H9 (cell line): ENCODE measurements at regions not wholly inside any gene's neighbourhood (a gene's known extent, or its start where the extent isn't known, plus 50 kb on each side); places are given as distances from the start of the nearest gene placed in this dataset.

Experiments used
- DNase-seq: peaks from one replicate; pipeline ENCODE4 v3.0.0-alpha.2; 2017
- H2AFZ ChIP-seq: one replicate; pipeline ENCODE4 v1.6.1; 2013; ENCODE audit warnings: mild to moderate bottlenecking, low read length, control low read depth, moderate library complexity
- H2AK5ac ChIP-seq: 2 replicates; pipeline ENCODE4 v1.6.1; 2013; ENCODE audit warnings: low read length, control low read depth, mixed read lengths; ENCODE audit not compliant: insufficient read length
- H2BK120ac ChIP-seq: one replicate; pipeline ENCODE4 v1.6.1; 2013; ENCODE audit warnings: low read depth, mild to moderate bottlenecking, low read length, control low read depth, inconsistent platforms; ENCODE audit not compliant: poor library complexity, severe bottlenecking
- H2BK12ac ChIP-seq: 2 replicates; pipeline ENCODE4 v1.6.1; 2013; ENCODE audit warnings: low read length, control low read depth, mixed read lengths, low read depth; ENCODE audit not compliant: insufficient read length
- H2BK15ac ChIP-seq: 2 replicates; pipeline ENCODE4 v1.6.1; 2013; ENCODE audit warnings: low read depth, low read length, control low read depth
- H2BK20ac ChIP-seq: one replicate; pipeline ENCODE4 v1.6.1; 2013; ENCODE audit warnings: low read depth, mild to moderate bottlenecking, low read length, control low read depth, inconsistent platforms; ENCODE audit not compliant: poor library complexity, severe bottlenecking
- H2BK5ac ChIP-seq: 2 replicates; pipeline ENCODE4 v1.6.1; 2013; ENCODE audit warnings: low read length, control low read depth, mixed read lengths; ENCODE audit not compliant: insufficient read length
- H3K14ac ChIP-seq: 2 replicates; pipeline ENCODE4 v1.6.1; 2013; ENCODE audit warnings: low read length, control low read depth; ENCODE audit not compliant: insufficient read depth
- H3K18ac ChIP-seq: 2 replicates; pipeline ENCODE4 v1.6.1; 2013; ENCODE audit warnings: low read depth, mild to moderate bottlenecking, mixed read lengths, low read length, control low read depth; ENCODE audit not compliant: insufficient read length
- H3K23ac ChIP-seq: 2 replicates; pipeline ENCODE4 v1.6.1; 2013; ENCODE audit warnings: low read length, control low read depth, mixed read lengths, low read depth; ENCODE audit not compliant: insufficient read length
- H3K23me2 ChIP-seq: 2 replicates; pipeline ENCODE4 v1.6.1; 2013; ENCODE audit warnings: low read depth, mild to moderate bottlenecking, mixed read lengths, low read length, control low read depth; ENCODE audit not compliant: insufficient read length, poor library complexity, severe bottlenecking
- H3K27ac ChIP-seq: 2 replicates; pipeline ENCODE4 v1.5.1; 2013; ENCODE audit warnings: low read length, control low read depth, mixed read lengths, low read depth; ENCODE audit not compliant: insufficient read length
- H3K27me3 ChIP-seq: 2 replicates; pipeline ENCODE4 v1.6.1; 2013; ENCODE audit warnings: low read length, control low read depth, inconsistent platforms; ENCODE audit not compliant: insufficient read depth
- H3K4ac ChIP-seq: 2 replicates; pipeline ENCODE4 v1.6.1; 2013; ENCODE audit warnings: low read depth, mild to moderate bottlenecking, control low read depth, inconsistent platforms, low read length, moderate library complexity
- H3K4me1 ChIP-seq: 2 replicates; pipeline ENCODE4 v1.6.1; 2013; ENCODE audit warnings: low read length, control low read depth, inconsistent platforms; ENCODE audit not compliant: insufficient read depth
- H3K4me2 ChIP-seq: 2 replicates; pipeline ENCODE4 v1.6.1; 2013; ENCODE audit warnings: low read length, control low read depth, mixed read lengths; ENCODE audit not compliant: insufficient read length, insufficient read depth
- H3K56ac ChIP-seq: 2 replicates; pipeline ENCODE4 v1.6.1; 2013; ENCODE audit warnings: low read depth, mild to moderate bottlenecking, mixed read lengths, low read length, control low read depth; ENCODE audit not compliant: insufficient read length
- H3K79me1 ChIP-seq: 2 replicates; pipeline ENCODE4 v1.6.1; 2013; ENCODE audit warnings: low read depth, mild to moderate bottlenecking, moderate library complexity, low read length, control low read depth, inconsistent platforms; ENCODE audit not compliant: insufficient read depth, poor library complexity, severe bottlenecking
- H3K79me2 ChIP-seq: 2 replicates; pipeline ENCODE4 v1.6.1; 2013; ENCODE audit warnings: low read length, control low read depth, inconsistent platforms; ENCODE audit not compliant: insufficient read depth
- H3K9ac ChIP-seq: 2 replicates; pipeline ENCODE4 v1.6.1; 2013; ENCODE audit warnings: low read length, control low read depth, mixed read lengths; ENCODE audit not compliant: insufficient read length; ENCODE audit errors: extremely low read depth
- H3K9me3 ChIP-seq: one replicate; pipeline ENCODE4 v1.6.1; 2013; ENCODE audit warnings: low read depth, low read length, inconsistent platforms; ENCODE audit not compliant: control insufficient read depth
- H3T11ph ChIP-seq: one replicate; pipeline ENCODE4 v1.6.1; 2013; ENCODE audit warnings: mild to moderate bottlenecking, low read length, control low read depth, inconsistent platforms
- H4K20me1 ChIP-seq: one replicate; pipeline ENCODE4 v1.6.1; 2013; ENCODE audit not compliant: control insufficient read depth, insufficient read length, insufficient read depth
- H4K5ac ChIP-seq: 2 replicates; pipeline ENCODE4 v1.6.1; 2013; ENCODE audit warnings: low read depth, mild to moderate bottlenecking, mixed read lengths, low read length, control low read depth; ENCODE audit not compliant: insufficient read length
- H4K8ac ChIP-seq: replicated peaks from 2 replicates; pipeline ENCODE4 v1.6.1; 2013; ENCODE audit warnings: low read length, control low read depth, mixed read lengths, low read depth; ENCODE audit not compliant: insufficient read length
- H4K91ac ChIP-seq: 2 replicates; pipeline ENCODE4 v1.6.1; 2013; ENCODE audit warnings: low read depth, mild to moderate bottlenecking, moderate library complexity, mixed read lengths, low read length, control low read depth; ENCODE audit not compliant: insufficient read length
- H3K27ac Mint-ChIP-seq, 3 experiments: 2 replicates in 2 of 3; 3 replicates in 1 of 3; pipeline ENCODE4 v1.8.0; 2020 to 2021; ENCODE audit warnings: mixed read lengths in 3 of 3, mild to moderate bottlenecking in 1 of 3, moderate library complexity in 1 of 3
- H3K27me3 Mint-ChIP-seq: 2 replicates; pipeline ENCODE4 v1.8.0; 2021; ENCODE audit warnings: low read depth, mild to moderate bottlenecking, moderate library complexity, mixed read lengths
- H3K36me3 Mint-ChIP-seq, 3 experiments: 2 replicates in 2 of 3; 3 replicates in 1 of 3; pipeline ENCODE4 v1.8.0; 2020 to 2021; ENCODE audit warnings: low read depth in 3 of 3, mixed read lengths in 3 of 3; ENCODE audit not compliant: insufficient read depth in 1 of 3
- H3K4me1 Mint-ChIP-seq, 2 experiments: 2 replicates each; pipeline ENCODE4 v1.8.0; 2020; ENCODE audit warnings: mixed read lengths in 2 of 2
- H3K4me3 Mint-ChIP-seq, 2 experiments: 2 replicates in 1 of 2; 3 replicates in 1 of 2; pipeline ENCODE4 v1.8.0; 2020 to 2021; ENCODE audit warnings: mild to moderate bottlenecking in 2 of 2, mixed read lengths in 2 of 2, moderate library complexity in 1 of 2
- H3K9me3 Mint-ChIP-seq, 2 experiments: 2 replicates in 1 of 2; 3 replicates in 1 of 2; pipeline ENCODE4 v1.8.0; 2020; ENCODE audit warnings: mild to moderate bottlenecking in 2 of 2, mixed read lengths in 2 of 2, moderate library complexity in 1 of 2
- CTCF ChIP-seq: fragments of 200-600 bp; sonication (generic); conservative IDR thresholded peaks from 3 replicates; pipeline ENCODE4 v1.8.0; 2021; ENCODE audit warnings: antibody characterized with exemption, mild to moderate bottlenecking
- WGBS: extraction: QIAGEN DNeasy Blood & Tissue Kit; methylation state at CpG from one replicate; pipeline ENCODE4 v1.1.7; 2013; ENCODE audit warnings: missing lambda C conversion rate, low lambda C conversion rate, mixed read lengths; ENCODE audit not compliant: insufficient read length; ENCODE audit errors: extremely low coverage; 5-methylcytosine and 5-hydroxymethylcytosine counted together

- H3K79me2 ChIP-seq, result no peaks in the 10 kb centered on the region
- H4K91ac ChIP-seq, result no peak overlapping the region
- peaks cover 3% of the 10 kb centered on the region for H3K27me3 Mint-ChIP-seq
- no peaks in the 10 kb centered on the region for H3K27me3 ChIP-seq
- no peak overlapping the region for H3K4me3 Mint-ChIP-seq
- H3K14ac ChIP-seq, result no peak overlapping the region
- no peak overlapping the region for H3T11ph ChIP-seq
- no peak overlapping the region for H2AFZ ChIP-seq
- no peak overlapping the region for H2BK20ac ChIP-seq
- no peak overlapping the region for H3K23ac ChIP-seq
- H3K9me3 Mint-ChIP-seq, result no peaks in the 10 kb centered on the region
- H2BK15ac ChIP-seq, result no peak overlapping the region
- no peaks in the 10 kb centered on the region for H3K36me3 Mint-ChIP-seq
- no peaks in the 10 kb centered on the region for H3K79me1 ChIP-seq
- no peak overlapping the region for H2BK12ac ChIP-seq
- WGBS, result no CpG with 5 or more reads among the region's 5 CpGs
- no peak for TF ChIP-seq CTCF
- no peak overlapping the region for H4K5ac ChIP-seq
- H3K4ac ChIP-seq, result no peak overlapping the region
- H3K9ac ChIP-seq, result no peak overlapping the region
- peaks cover 6 to 9% of the 10 kb centered on the region in 2 experiments for H3K4me1 Mint-ChIP-seq
- DNase-seq, result no peak
- H3K9me3 ChIP-seq, result no peaks in the 10 kb centered on the region
- no peak overlapping the region for H3K4me2 ChIP-seq
- no peaks in the 10 kb centered on the region for H4K20me1 ChIP-seq
- no peak overlapping the region for H2AK5ac ChIP-seq
- H3K27ac ChIP-seq, result no peak overlapping the region
- no peak overlapping the region for H3K18ac ChIP-seq
- no peak overlapping the region for H2BK5ac ChIP-seq
- peaks cover 3% of the 10 kb centered on the region; the same call in 1 of the 2 replicates for H3K4me1 ChIP-seq
- H2BK120ac ChIP-seq, result no peak overlapping the region
- no peak overlapping the region for H3K27ac Mint-ChIP-seq
- no peaks in the 10 kb centered on the region for H3K23me2 ChIP-seq
- H3K56ac ChIP-seq, result no peak overlapping the region
- H4K8ac ChIP-seq, result no peak overlapping the region
These were observed 121.4 kb downstream of the FGF18 start for GRCh38 chr5:171540865-171541264.
